Gastrocnemius medialis (tissue), 4 donors: ENCODE measurements at regions not wholly inside any gene's neighbourhood (a gene's known extent, or its start where the extent isn't known, plus 50 kb on each side); places are given as distances from the start of the nearest gene placed in this dataset.

ENCODE experiments used
- ATAC-seq, 2 donors: fragments of 150-250 bp; one replicate each; pipeline ENCODE4 v1.9.1; 2016
- DNase-seq, 2 donors: peaks; one replicate each; pipeline ENCODE4 v3.0.0-alpha.2; 2019
- H3K27ac ChIP-seq, 4 donors: fragments of 200-600 bp; sonication (generic); 1 replicate in 1 of 4; 2 replicates in 3 of 4; pipeline ENCODE4 v1.5.1; 2016 to 2018; ENCODE audit warnings: mild to moderate bottlenecking in 2 of 4, moderate library complexity in 1 of 4
- H3K27me3 ChIP-seq, 3 donors: fragments of 200-600 bp; sonication (generic) in 2 of 3; 1 replicate in 1 of 3; 2 replicates in 2 of 3; pipeline versions ENCODE4 v1.5.1 to v1.6.0; 2016 to 2019; ENCODE audit warnings: mild to moderate bottlenecking in 1 of 3, moderate library complexity in 1 of 3
- H3K36me3 ChIP-seq, 2 donors: fragments of 200-600 bp; sonication (generic) in 1 of 2; one replicate each; pipeline ENCODE4 v1.5.1; 2017 to 2018
- H3K4me1 ChIP-seq, 2 donors: fragments of 200-600 bp; sonication (generic) in 1 of 2; one replicate each; pipeline ENCODE4 v1.5.1; 2016 to 2017; ENCODE audit warnings: mild to moderate bottlenecking in 2 of 2
- H3K4me3 ChIP-seq, 4 donors: fragments of 200-600 bp; sonication (generic) in 3 of 4; 1 replicate in 1 of 4; 2 replicates in 3 of 4; pipeline ENCODE4 v1.5.1; 2016 to 2019; ENCODE audit warnings: mild to moderate bottlenecking in 2 of 4
- H3K9me3 ChIP-seq, 3 donors: fragments of 200-600 bp; sonication (generic) in 2 of 3; 1 replicate in 1 of 3; 2 replicates in 2 of 3; pipeline ENCODE4 v1.5.1; 2016 to 2019
- POLR2A ChIP-seq, 2 donors: fragments of 450-650 bp; IDR thresholded peaks; one replicate each; pipeline ENCODE4 v1.6.1; 2017; ENCODE audit warnings: antibody characterized with exemption in 2 of 2, mild to moderate bottlenecking in 2 of 2, moderate library complexity in 2 of 2
- in situ Hi-C, 4 donors: fragments of 200-750 bp; cut with MboI; loops; one replicate each; pipeline versions ENCODE4 v1.15.0 to v1.8.0; 2017; ENCODE audit warnings: low sequenced_read_pairs in 4 of 4
- intact Hi-C: fragments of 100-400 bp; cut with DNase I; formaldehyde crosslinking; loops from one replicate; pipeline ENCODE4 v1.15.1; 2023; ENCODE audit warnings: low total_unique reads
- TF ChIP-seq, protein P1 (sequence below), 5 experiments: fragments of 450-650 bp in 3 of 5; fragments of 200-600 bp in 2 of 5; sonication (generic) in 2 of 5; IDR thresholded peaks in 4 of 5; conservative IDR thresholded peaks in 1 of 5; 1 replicate in 4 of 5; 2 replicates in 1 of 5; pipeline ENCODE4 v1.5.1; 2016 to 2019; ENCODE audit warnings: antibody characterized with exemption in 5 of 5, mild to moderate bottlenecking in 3 of 5, moderate library complexity in 3 of 5

DNA sequence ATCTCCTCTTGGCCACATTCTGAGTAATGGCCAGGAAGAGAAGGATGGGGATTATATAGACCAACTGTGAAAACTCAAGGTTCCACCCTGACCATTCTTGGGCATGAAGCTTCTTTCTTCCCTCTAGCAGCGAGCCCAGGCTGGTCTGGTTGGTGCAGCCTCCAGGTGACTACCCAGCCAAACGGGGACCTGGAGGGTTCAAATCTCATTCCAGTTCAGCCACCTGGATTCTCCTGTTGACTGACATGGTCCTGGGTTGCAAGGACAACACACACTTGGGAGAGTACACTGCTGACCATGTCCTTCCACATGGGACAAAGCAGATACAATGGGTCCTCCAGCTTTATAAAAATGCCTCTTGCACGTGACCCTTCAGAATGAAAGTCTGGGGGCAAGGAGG lies 67.0 kb downstream of the SHANK2 start:
- ATAC-seq (no peak), DNase-seq (no peak)
- no peaks in the 10 kb centered on the region for H3K9me3 ChIP-seq
- TF ChIP-seq, protein P1, sequence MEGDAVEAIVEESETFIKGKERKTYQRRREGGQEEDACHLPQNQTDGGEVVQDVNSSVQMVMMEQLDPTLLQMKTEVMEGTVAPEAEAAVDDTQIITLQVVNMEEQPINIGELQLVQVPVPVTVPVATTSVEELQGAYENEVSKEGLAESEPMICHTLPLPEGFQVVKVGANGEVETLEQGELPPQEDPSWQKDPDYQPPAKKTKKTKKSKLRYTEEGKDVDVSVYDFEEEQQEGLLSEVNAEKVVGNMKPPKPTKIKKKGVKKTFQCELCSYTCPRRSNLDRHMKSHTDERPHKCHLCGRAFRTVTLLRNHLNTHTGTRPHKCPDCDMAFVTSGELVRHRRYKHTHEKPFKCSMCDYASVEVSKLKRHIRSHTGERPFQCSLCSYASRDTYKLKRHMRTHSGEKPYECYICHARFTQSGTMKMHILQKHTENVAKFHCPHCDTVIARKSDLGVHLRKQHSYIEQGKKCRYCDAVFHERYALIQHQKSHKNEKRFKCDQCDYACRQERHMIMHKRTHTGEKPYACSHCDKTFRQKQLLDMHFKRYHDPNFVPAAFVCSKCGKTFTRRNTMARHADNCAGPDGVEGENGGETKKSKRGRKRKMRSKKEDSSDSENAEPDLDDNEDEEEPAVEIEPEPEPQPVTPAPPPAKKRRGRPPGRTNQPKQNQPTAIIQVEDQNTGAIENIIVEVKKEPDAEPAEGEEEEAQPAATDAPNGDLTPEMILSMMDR (IDR thresholded peaks at IDR 0.05 in 4 of 5, conservative IDR thresholded peaks at IDR 0.05 in 1 of 5): no peak
- no peak for TF ChIP-seq POLR2A (IDR thresholded peaks at IDR 0.05)
- H3K27ac ChIP-seq: no peak overlapping the region
- no peak overlapping the region for H3K4me3 ChIP-seq
- no peaks in the 10 kb centered on the region for H3K36me3 ChIP-seq
- in situ Hi-C loops: no loop called here
- H3K4me1 ChIP-seq: no peaks in the 10 kb centered on the region
- H3K27me3 ChIP-seq: no peaks in the 10 kb centered on the region
- intact Hi-C loops: no loop called here

- in situ Hi-C loops: no loop called here
- TF ChIP-seq, protein P1 (IDR thresholded peaks at IDR 0.05 in 4 of 5, conservative IDR thresholded peaks at IDR 0.05 in 1 of 5): no peak
- no peak for TF ChIP-seq POLR2A (IDR thresholded peaks at IDR 0.05)
Measured at GRCh38 chr11:71184421-71185210, 67.8 kb downstream of the SHANK2 start.

GRCh38 chr11:71183878-71184277 lies 68.5 kb downstream of the SHANK2 start:
- intact Hi-C loops: no loop called here

More at GRCh38 chr11:71184421-71185210, 67.8 kb downstream of the SHANK2 start:
- no peak overlapping the region for H3K27ac ChIP-seq
- H3K4me3 ChIP-seq: no peak overlapping the region
- H3K4me1 ChIP-seq: no peaks in the 10 kb centered on the region
- H3K27me3 ChIP-seq: no peaks in the 10 kb centered on the region
- intact Hi-C loops: no loop called here
- H3K36me3 ChIP-seq: no peaks in the 10 kb centered on the region
- ATAC-seq (no peak), DNase-seq (no peak)
- no peaks in the 10 kb centered on the region for H3K9me3 ChIP-seq

DNA sequence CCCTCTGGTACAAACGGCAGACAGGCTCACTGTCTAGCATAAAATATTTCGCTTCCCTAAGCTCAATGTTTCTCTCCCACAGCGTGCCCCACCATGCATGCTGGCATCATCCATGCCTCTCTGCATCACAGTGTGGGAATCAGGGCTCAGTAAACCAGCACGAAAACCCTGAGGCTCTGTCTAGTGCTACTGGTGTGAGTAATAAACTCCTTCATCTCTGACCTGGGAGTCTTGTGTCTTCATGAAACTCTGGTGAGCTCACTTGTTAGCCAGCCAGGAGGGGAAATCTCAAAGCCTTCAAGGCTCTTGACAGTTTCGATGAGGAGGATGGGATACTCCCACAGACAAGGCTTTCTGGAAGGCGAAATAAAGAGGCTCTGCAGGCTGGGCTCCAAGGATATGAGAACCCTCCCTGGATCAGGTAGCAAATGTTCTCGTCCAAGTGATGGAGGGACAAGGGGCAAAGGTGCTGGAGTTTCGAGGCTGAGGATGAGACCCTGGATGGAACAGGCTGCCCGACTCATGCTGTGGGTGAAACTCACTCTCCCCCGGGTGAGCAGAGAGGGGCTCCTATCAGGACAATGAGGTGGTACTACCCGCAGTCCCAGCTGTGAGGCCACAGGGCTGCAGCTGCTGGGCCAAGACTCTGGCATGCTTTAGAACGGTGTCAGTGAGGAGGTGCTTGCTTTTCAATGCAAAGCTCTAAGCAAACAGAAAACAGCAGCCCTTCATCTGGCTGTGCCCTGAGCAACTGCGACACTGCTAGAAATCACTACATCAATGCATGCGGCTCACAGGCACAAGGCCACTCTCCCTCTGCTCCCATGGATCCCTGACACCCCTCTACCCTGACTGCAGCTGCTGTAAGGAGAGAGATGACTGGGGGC lies 69.3 kb downstream of the SHANK2 start:
- Histone ChIP-seq H3K36me3 (no peaks in the 10 kb centered on the region), H3K9me3 (no peaks in the 10 kb centered on the region), H3K27me3 (no peaks in the 10 kb centered on the region), H3K27ac (no peak overlapping the region), H3K4me3 (no peak overlapping the region), H3K4me1 (no peaks in the 10 kb centered on the region)
- in situ Hi-C loops (no loop called here), intact Hi-C loops (no loop called here)
- no peak for TF ChIP-seq POLR2A (IDR thresholded peaks at IDR 0.05)
- no peak for DNase-seq
- ATAC-seq: no peak

More at GRCh38 chr11:71183878-71184277, 68.5 kb downstream of the SHANK2 start:
- in situ Hi-C loops: no loop called here
- H3K9me3 ChIP-seq: no peaks in the 10 kb centered on the region
- TF ChIP-seq, protein P1 (IDR thresholded peaks at IDR 0.05 in 4 of 5, conservative IDR thresholded peaks at IDR 0.05 in 1 of 5): no peak
- no peak for TF ChIP-seq POLR2A (IDR thresholded peaks at IDR 0.05)
- H3K4me1 ChIP-seq: no peaks in the 10 kb centered on the region
- no peak overlapping the region for H3K4me3 ChIP-seq
- no peak overlapping the region for H3K27ac ChIP-seq
- no peaks in the 10 kb centered on the region for H3K36me3 ChIP-seq
- H3K27me3 ChIP-seq: no peaks in the 10 kb centered on the region
- DNase-seq: no peak
- ATAC-seq: no peak

DNA sequence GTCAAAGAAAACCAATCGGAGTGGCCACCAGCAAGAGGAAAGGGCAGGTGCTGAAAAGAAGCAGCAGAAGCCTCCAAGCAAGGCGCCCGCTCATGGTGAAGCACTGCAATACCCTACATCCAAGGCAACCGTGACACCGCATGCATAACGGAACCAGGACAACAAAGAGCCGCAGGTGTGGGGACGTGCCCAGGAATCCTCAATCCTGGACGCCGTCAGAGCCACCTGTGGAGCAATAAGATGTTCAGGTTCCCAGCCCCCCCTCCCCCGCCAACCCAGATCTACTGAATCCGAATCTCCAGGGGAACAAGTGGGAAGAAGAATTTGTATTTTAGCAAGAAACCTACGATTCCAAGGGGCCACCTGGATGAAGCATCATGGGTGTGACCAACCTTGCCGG lies 70.8 kb downstream of the SHANK2 start:
- H3K4me3 ChIP-seq: no peak overlapping the region
- ATAC-seq: no peak
- in situ Hi-C loops: no loop called here
- H3K27me3 ChIP-seq: no peaks in the 10 kb centered on the region
- DNase-seq: no peak
- H3K4me1 ChIP-seq: no peaks in the 10 kb centered on the region
- intact Hi-C loops: no loop called here
- H3K9me3 ChIP-seq: no peaks in the 10 kb centered on the region
- H3K36me3 ChIP-seq: no peaks in the 10 kb centered on the region
- no peak overlapping the region for H3K27ac ChIP-seq
- TF ChIP-seq, protein P1 (IDR thresholded peaks at IDR 0.05 in 4 of 5, conservative IDR thresholded peaks at IDR 0.05 in 1 of 5): no peak
- TF ChIP-seq POLR2A (IDR thresholded peaks at IDR 0.05): no peak
